IPS-15b (cell line): ENCODE measurements at regions not wholly inside any gene's neighbourhood (a gene's known extent, or its start where the extent isn't known, plus 50 kb on each side); places are given as distances from the start of the nearest gene placed in this dataset.

Experiments
- H3K27me3 ChIP-seq: one replicate; pipeline ENCODE4 v1.6.1; 2013; ENCODE audit warnings: low read length; ENCODE audit not compliant: control insufficient read depth, insufficient read depth
- H3K36me3 ChIP-seq: one replicate; pipeline ENCODE4 v1.6.1; 2013; ENCODE audit warnings: low read length; ENCODE audit not compliant: control insufficient read depth, insufficient read depth
- H3K4me1 ChIP-seq: one replicate; pipeline ENCODE4 v1.6.1; 2013; ENCODE audit warnings: mild to moderate bottlenecking, low read length; ENCODE audit not compliant: control insufficient read depth, insufficient read depth
- H3K4me3 ChIP-seq: one replicate; pipeline ENCODE4 v1.5.1; 2013; ENCODE audit warnings: low read depth, low read length
- H3K9ac ChIP-seq: one replicate; pipeline ENCODE4 v1.6.1; 2013; ENCODE audit warnings: low read depth, mild to moderate bottlenecking, low read length
- H3K9me3 ChIP-seq: one replicate; pipeline ENCODE4 v1.6.1; 2013; ENCODE audit warnings: mild to moderate bottlenecking, low read length; ENCODE audit not compliant: control insufficient read depth, insufficient read depth

DNA sequence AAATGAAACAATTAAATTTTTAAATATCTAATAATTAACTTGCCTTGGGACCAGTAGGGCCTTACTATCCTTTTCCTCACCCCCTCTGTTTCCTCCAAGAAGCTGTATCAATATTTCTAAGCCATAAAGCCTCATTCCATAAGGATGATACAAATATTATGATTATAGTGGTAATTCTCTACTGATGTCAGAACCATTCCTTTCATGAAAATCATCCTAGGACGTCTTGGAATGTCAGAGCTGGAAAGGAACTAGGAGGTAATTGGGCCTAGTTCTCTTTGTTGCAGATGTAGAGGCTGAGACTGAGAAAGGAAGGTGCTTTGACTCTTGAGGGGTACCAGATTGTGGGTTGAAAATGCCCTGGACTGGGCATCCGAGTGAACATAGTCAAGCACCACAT is 766.7 kb upstream of the GHITM start:
- Histone ChIP-seq H3K36me3 (no peaks in the 10 kb centered on the region), H3K27me3 (no peaks in the 10 kb centered on the region), H3K9me3 (no peaks in the 10 kb centered on the region), H3K4me1 (peaks cover 4% of the 10 kb centered on the region), H3K9ac (no peak overlapping the region), H3K4me3 (no peak overlapping the region)

DNA sequence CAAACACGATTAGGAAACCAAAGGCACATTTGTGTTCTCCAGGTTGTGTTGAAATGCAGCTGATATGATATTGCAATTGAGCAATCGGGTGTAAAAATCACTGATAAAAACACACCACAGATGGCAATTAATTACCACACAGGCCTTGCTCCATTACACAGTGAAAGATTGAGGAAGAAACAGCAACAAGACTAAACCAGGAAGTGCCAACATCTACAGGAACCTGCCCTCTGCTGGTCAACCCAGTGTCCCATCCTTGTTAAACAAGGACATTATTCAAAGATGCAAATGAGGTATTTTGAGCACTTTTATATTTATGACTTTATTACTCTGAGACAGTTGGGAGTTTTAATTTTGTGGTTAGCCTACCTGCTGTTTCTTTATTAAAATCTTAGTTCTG is 765.6 kb upstream of the GHITM start:
- Histone ChIP-seq H3K4me3 (no peak overlapping the region), H3K9me3 (no peaks in the 10 kb centered on the region), H3K9ac (no peak overlapping the region), H3K4me1 (peaks cover 4% of the 10 kb centered on the region), H3K27me3 (no peaks in the 10 kb centered on the region), H3K36me3 (no peaks in the 10 kb centered on the region)

DNA sequence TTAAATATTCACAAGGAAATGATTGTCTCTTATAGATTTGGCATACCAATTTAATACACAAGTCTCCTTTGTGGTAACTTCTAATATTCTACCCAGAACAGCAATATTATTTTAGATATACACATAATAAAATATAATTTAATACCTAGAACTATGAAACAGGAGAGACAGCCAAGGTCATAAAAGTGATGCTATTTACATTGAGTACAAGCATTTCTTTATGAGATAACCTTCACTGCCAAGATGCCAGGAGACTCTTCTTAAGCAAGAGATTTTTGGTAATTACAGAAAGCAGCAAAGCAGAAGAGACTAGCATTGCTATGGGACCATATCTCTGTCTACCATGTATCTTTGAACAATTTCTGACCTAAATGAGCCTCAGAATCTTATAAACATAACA is 764.6 kb upstream of the GHITM start:
- H3K9ac ChIP-seq: no peak overlapping the region
- peaks cover 4% of the 10 kb centered on the region for H3K4me1 ChIP-seq
- H3K36me3 ChIP-seq: no peaks in the 10 kb centered on the region
- H3K9me3 ChIP-seq: no peaks in the 10 kb centered on the region
- H3K27me3 ChIP-seq: no peaks in the 10 kb centered on the region
- H3K4me3 ChIP-seq: no peak overlapping the region

DNA sequence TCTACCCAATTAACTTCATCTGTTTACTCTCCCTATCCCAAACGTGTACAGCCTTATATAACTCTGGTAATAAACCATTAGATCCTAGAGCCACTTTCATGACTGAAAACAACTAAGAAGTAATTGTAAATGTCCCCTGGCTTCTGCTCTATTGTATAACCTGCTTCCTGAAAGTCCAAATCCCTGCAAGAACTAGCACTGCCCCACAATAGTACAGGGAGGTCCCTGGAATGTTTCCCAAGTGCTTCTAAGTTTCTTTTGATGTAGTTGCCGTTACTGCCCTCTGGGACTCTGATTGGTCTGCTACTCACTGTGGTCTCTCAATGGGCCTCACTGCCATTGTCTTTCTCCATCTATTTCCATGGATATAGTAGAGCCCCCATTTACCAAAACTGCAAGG is 764.0 kb upstream of the GHITM start:
- no peaks in the 10 kb centered on the region for H3K36me3 ChIP-seq

DNA sequence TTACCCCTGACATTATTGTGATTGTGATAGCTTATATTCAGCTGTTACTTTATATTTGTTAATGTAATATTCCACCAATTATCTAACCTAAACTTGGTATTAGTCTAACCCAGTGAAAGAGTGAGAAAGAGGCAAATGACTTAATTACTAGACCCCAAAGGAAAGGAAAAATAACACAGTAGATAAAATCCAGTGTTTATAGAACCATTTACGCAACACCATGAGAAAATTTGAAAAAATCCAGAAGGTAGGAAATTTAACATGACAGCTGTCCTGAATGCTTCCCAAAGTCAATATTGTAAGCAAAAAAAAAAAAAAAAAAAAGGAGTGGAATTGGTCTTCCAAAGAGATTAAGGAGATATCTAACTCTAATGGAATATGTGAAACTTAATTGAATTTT is 741.5 kb upstream of the GHITM start:
- Histone ChIP-seq H3K4me1 (no peaks in the 10 kb centered on the region), H3K27me3 (no peaks in the 10 kb centered on the region), H3K36me3 (no peaks in the 10 kb centered on the region), H3K9me3 (no peaks in the 10 kb centered on the region), H3K4me3 (no peak overlapping the region), H3K9ac (no peak overlapping the region)

More for the DNA sequence above, 764.0 kb upstream of the GHITM start:
- H3K27me3 ChIP-seq: no peaks in the 10 kb centered on the region
- no peak overlapping the region for H3K4me3 ChIP-seq
- H3K9me3 ChIP-seq: no peaks in the 10 kb centered on the region
- peaks cover 4% of the 10 kb centered on the region for H3K4me1 ChIP-seq
- H3K9ac ChIP-seq: no peak overlapping the region

DNA sequence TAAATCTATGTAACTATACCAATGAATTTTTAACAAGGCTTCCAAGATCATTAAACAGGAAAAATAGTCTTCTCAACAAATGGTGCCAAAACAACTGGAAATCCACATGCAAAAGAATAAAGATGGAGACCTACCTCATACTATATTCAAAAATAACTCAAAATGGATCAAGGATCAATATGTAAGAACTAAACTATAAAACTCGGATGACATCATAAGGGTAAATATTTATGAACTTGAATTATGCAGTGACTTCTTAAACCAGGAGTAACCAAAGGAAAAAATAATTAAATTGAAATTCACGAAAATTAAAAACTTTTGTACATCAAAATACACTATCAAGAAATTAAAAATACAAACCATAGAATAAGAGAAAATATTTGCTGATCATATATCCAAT is 728.7 kb upstream of the GHITM start:
- H3K9me3 ChIP-seq: no peaks in the 10 kb centered on the region

DNA sequence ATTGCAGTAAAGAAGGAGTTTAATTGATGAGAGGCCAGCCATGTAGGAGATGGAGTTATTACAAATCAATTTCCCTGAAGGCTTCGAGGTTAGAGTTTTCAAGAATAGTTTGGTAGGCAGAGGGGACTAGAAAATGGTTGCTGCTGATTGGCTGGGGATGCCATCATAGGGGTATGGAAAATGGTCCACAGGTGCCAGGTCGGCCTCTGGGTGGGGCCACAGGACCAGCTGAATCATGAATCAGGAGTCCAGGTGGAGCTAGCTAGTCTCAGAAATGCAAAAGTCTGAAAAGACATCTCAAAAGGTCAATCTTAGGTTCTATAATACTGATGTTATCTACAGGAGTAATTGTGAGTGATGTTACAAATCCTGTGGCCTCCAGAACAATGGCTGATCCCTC is 714.0 kb upstream of the GHITM start:
- H3K27me3 ChIP-seq: no peaks in the 10 kb centered on the region
- H3K36me3 ChIP-seq: no peaks in the 10 kb centered on the region
- no peaks in the 10 kb centered on the region for H3K4me1 ChIP-seq
- no peak overlapping the region for H3K9ac ChIP-seq
- H3K4me3 ChIP-seq: no peak overlapping the region
- peaks cover 9% of the 10 kb centered on the region for H3K9me3 ChIP-seq

More for the DNA sequence above, 728.7 kb upstream of the GHITM start:
- no peaks in the 10 kb centered on the region for H3K4me1 ChIP-seq
- H3K27me3 ChIP-seq: no peaks in the 10 kb centered on the region
- no peaks in the 10 kb centered on the region for H3K36me3 ChIP-seq
- no peak overlapping the region for H3K4me3 ChIP-seq
- no peak overlapping the region for H3K9ac ChIP-seq

DNA sequence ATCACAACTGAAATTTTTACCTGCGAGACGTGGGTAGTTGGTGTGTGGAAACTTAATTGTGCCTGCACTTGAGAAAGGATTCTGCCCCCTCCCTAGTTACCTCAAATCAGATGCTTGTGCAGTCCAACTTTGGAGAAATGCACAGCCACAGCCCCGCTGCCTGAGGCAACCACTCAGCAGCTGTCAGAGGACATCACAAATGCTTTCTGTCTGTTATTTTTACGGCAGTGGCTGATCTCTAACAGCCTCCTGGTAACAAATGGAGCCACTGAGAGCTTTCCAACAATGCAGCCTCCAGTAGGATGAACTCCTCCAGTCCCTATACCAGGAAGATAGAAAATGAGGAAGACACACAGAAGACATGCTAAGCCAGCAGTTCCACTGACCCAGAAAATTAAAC is 712.2 kb upstream of the GHITM start:
- H3K9me3 ChIP-seq: peaks cover 9% of the 10 kb centered on the region
- H3K27me3 ChIP-seq: no peaks in the 10 kb centered on the region
- no peaks in the 10 kb centered on the region for H3K4me1 ChIP-seq
- no peak overlapping the region for H3K4me3 ChIP-seq
- no peaks in the 10 kb centered on the region for H3K36me3 ChIP-seq
- no peak overlapping the region for H3K9ac ChIP-seq

DNA sequence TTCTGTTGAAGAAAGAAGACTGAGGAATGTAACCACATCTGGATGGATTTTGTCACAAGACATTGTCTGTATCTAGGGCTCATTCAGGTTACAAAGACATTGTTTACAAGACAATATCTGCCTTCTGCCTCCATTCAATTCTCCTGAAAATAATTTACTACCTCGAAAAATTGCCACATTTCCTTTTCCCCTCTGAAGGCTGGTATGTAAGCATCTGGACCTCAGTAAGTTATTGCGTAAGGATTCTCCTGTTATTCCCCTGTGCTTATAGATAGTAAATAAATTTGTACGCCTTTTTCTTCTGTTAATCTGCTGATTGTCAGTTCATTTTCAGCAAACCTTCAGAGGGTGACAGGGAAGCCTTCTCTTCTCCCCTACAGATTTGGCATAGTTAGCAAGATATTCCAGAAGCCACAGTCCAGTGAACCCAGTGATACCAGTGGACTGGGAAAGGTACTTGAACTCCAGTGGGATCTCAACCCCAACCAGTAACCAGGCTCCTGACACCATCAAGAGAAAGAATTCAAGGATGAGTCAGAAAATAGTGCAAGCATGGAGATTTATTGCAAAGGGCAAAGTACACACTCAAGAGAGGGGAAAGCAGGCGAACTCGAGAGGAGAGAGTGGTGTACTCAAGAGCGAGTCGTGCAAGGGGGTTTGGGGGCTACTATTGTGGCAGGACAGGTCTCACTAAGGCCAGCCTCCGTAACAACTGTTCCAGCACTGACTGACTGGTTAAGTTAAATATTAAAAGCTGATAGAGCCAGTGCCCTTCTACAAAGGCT is 706.9 kb upstream of the GHITM start:
- Histone ChIP-seq H3K27me3 (no peaks in the 10 kb centered on the region), H3K9ac (no peak overlapping the region), H3K9me3 (peaks cover 9% of the 10 kb centered on the region), H3K4me3 (no peak overlapping the region), H3K4me1 (no peaks in the 10 kb centered on the region), H3K36me3 (no peaks in the 10 kb centered on the region)

DNA sequence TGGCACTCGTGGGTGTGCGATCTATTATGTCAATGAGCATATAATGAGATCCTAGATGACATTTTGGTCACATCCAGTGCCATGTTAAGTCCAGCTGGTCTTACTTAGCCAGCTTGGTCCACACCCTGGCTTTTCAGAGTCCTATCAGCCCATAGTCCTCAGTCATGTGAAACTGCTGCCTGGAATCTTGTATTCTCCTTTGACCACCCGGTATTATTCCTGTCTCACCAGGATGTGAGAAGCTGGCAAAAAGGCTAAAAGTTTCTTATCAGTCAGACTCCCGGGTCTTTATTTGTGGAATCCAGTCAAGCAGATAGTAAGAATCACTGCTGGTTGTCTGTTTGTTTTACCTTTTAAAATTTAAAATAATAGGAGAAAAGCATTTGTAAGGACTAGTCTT is 705.6 kb upstream of the GHITM start:
- H3K27me3 ChIP-seq: no peaks in the 10 kb centered on the region
- H3K36me3 ChIP-seq: no peaks in the 10 kb centered on the region
- H3K9ac ChIP-seq: no peak overlapping the region
- peaks cover 8% of the 10 kb centered on the region for H3K9me3 ChIP-seq
- H3K4me1 ChIP-seq: no peaks in the 10 kb centered on the region
- no peak overlapping the region for H3K4me3 ChIP-seq

DNA sequence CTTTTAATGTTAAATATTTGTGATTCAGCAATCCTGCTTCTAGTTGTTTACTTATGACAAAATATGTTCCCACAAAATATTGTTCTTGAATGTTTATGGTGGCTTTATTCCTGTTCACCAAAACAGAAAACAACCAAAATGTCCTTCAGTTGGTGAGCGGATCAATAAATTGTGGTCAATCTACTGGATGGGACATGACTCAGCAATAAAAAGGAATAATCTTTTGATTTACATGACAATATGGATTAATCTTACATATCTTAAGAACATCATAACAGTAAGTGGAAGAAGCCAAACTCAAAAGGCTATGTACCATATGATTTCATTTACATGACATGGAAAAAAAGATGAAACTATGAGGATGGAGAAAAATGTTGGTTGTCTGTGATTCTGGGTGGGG is 691.3 kb upstream of the GHITM start:
- no peaks in the 10 kb centered on the region for H3K9me3 ChIP-seq

DNA sequence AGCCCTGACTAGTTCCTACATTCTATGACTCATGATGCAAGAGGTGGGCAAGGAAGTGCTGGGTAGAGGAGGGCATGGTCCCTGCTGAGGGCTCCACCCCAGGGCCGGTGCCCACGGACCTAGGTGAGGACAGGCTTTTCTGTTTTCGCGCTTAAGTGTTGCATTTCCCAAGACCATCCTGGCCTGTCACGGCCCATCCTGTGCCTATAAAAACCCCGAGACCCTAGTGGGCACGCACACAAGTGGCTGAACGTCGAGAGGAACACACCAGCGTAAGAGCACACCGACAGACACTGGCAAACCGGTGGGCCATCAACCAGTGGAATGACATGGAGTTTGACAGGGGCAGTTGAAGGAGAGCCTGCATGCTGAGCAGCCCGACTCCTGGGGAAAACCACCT is 680.7 kb upstream of the GHITM start:
- Histone ChIP-seq H3K4me3 (no peak overlapping the region), H3K9ac (no peak overlapping the region), H3K9me3 (no peaks in the 10 kb centered on the region), H3K4me1 (no peaks in the 10 kb centered on the region), H3K36me3 (no peaks in the 10 kb centered on the region), H3K27me3 (no peaks in the 10 kb centered on the region)

More for the DNA sequence above, 691.3 kb upstream of the GHITM start:
- no peaks in the 10 kb centered on the region for H3K4me1 ChIP-seq
- no peaks in the 10 kb centered on the region for H3K27me3 ChIP-seq
- no peak overlapping the region for H3K9ac ChIP-seq
- H3K36me3 ChIP-seq: no peaks in the 10 kb centered on the region
- no peak overlapping the region for H3K4me3 ChIP-seq
